ENCODE measurements at regions not wholly inside any gene's neighbourhood (a gene's known extent, or its start where the extent isn't known, plus 50 kb on each side); places are given as distances from the start of the nearest gene placed in this dataset.

GRCh38 chr6:91683240-91683639 is 1096.4 kb upstream of the MAP3K7 start:
- TF ChIP-seq CTCF (IDR thresholded peaks at IDR 0.05; ENCODE audit: low read depth, low read length) (no peak), POLR2A (IDR thresholded peaks at IDR 0.05; ENCODE audit: extremely low read depth, insufficient read length) (no peak), MYC (IDR thresholded peaks at IDR 0.05; ENCODE audit: low read depth, low read length) (no peak)
